IPS-11a (cell line): ENCODE measurements at regions not wholly inside any gene's neighbourhood (a gene's known extent, or its start where the extent isn't known, plus 50 kb on each side); places are given as distances from the start of the nearest gene placed in this dataset.

Experiments
- H3K4me3 ChIP-seq: one replicate; pipeline ENCODE4 v1.5.1; 2013; ENCODE audit warnings: low read depth, low read length, control low read depth

- no peak overlapping the region for H3K4me3 ChIP-seq
Observed at GRCh38 chr11:45365961-45366618, 79.9 kb upstream of the SYT13 start.

- H3K4me3 ChIP-seq, result no peak overlapping the region
Observed at GRCh38 chr11:45362636-45363035, 76.5 kb upstream of the SYT13 start.

DNA sequence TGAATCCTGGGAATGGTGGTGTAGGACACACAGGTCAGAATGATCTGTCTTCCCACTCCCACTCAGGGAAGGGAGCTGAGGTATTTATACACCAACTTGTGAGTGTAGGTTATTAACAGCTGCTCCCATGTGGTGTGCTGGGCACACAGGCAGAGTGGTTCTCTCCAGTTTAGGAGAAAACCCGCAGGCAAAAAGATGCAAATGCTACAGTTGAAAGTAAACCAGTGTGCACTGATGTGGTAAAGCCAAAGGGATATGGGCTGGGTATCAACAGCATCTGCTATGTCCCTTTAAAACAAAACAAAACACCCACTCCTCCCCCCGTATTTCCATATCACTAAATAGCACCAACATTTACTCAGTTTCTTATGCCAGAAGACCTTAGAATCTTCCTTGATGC is 75.4 kb upstream of the SYT13 start:
- no peak overlapping the region for H3K4me3 ChIP-seq

- peak overlapping the region; percentile 76 for H3K4me3 ChIP-seq
Observed at GRCh38 chr11:45355706-45356041, 69.5 kb upstream of the SYT13 start.

GRCh38 chr11:45354976-45355705 is 69.0 kb upstream of the SYT13 start:
- H3K4me3 ChIP-seq, result peak overlapping the region; percentile 76

DNA sequence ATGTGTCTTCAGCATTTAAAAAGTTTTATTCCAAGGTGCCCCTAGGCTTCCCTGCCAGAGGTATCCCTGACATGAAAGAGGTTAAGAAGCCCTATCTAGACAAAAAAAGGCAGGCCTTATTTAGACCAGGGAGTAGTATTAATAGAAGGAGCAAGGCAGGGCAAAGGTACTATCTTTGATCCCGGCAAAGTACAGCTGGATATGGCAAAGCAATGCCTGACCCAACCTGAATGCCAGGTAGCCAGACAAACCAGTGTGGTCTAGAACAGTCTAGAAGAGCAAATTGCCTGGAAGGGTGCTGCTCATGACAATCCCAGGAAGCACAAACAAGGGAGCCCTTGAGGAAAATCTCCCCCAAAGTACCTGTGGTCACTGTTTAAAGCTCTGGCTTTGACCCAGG is 62.6 kb upstream of the SYT13 start:
- no peak overlapping the region for H3K4me3 ChIP-seq

DNA sequence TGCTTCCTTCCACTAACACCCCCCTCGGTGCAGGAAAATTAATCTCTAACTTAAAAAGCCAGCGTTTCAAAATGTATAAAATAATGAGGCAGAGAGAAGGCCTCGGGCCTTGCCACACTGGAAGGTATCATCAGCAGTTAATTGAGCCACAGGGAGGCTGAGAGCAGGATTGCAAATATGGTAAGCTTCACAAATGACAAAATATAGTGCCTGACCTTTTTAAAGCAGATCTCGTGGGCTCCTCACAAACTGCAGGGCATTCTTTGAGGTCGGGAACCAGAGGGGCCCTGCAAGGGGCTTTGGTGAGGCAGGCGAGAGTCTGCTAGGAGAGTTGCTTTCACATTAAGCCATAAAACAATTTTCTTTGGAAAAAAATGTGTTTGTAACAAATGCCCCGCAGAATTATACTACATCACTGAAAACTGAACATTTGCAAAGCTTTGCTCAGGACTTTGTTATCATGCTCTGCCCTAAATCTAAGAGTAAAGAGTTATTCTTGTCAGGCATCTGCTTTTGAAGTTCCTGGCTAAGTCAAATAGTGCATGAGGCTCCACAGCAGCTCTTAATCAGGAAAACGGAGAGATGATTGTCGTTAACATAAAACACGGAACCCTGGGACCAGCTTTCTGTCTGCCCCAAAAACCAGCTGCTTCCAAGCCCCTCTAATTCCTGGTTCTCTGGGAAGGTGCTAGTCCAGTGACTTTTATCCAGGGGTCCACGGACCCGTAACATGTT is 61.4 kb upstream of the SYT13 start:
- no peak overlapping the region for H3K4me3 ChIP-seq

GRCh38 chr11:45345491-45345890 is 59.4 kb upstream of the SYT13 start:
- H3K4me3 ChIP-seq, result no peak overlapping the region

GRCh38 chr11:45344028-45344427 is 57.9 kb upstream of the SYT13 start:
- H3K4me3 ChIP-seq, result no peak overlapping the region

- H3K4me3 ChIP-seq, result no peak overlapping the region
Observed at GRCh38 chr11:45343444-45343843, 57.3 kb upstream of the SYT13 start.

DNA sequence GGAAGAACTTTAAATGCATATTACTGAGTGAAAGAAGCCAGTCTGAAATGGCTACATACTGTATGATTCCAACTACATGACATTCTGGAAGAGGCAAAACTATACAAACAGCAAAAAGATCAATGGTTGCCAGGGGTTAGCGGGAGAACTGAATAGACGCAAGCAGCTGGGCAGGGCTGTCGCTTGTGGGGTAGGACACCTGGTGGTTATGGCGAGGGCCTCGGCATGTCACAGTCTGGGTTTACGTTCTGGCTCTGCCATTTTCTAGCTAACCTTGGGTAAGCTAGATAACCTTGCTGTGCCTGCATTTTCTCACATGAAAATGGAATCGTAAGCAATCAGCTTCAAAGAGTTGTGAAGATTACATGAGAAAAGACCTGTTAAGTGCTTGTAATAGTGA is 55.2 kb upstream of the SYT13 start:
- H3K4me3 ChIP-seq, result no peak overlapping the region

- no peak overlapping the region for H3K4me3 ChIP-seq
Observed at GRCh38 chr11:45339729-45340519, 53.8 kb upstream of the SYT13 start.

GRCh38 chr11:45337583-45338360 is 51.6 kb upstream of the SYT13 start:
- no peak overlapping the region for H3K4me3 ChIP-seq

- no peak overlapping the region for H3K4me3 ChIP-seq
Observed at GRCh38 chr11:45336136-45336535, 50.0 kb upstream of the SYT13 start.
